CD4-positive, alpha-beta T cell treated with Interleukin-15 for 1 hour (primary cell): ENCODE measurements at regions not wholly inside any gene's neighbourhood (a gene's known extent, or its start where the extent isn't known, plus 50 kb on each side); places are given as distances from the start of the nearest gene placed in this dataset.
A peak's percentile ranks its signal among the peaks of the same experiment; 100 is the strongest.

Source experiments
- DNase-seq: peaks from one replicate; pipeline ENCODE4 v3.0.0-alpha.2; 2020

DNA sequence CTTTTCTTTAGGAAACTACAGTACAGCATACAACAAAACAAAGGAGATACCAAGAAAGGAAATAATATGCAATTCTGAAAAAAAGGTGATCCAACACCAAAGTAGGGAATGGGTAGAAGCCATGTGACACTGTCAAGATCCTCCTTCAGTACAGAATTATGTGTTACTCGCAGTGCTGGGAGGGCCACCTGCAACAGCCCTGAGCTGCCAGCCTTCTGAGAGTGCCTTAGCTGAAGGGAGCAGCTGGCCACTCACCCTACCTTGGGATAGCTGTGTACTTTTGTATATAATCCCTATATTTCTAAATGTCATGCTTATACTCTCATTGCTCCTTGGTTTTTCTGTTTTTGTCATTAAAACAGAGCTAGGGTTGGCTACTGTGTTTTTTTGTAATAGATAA lies 1518.2 kb upstream of the PCDH20 start:
- DNase-seq: no peak

DNA sequence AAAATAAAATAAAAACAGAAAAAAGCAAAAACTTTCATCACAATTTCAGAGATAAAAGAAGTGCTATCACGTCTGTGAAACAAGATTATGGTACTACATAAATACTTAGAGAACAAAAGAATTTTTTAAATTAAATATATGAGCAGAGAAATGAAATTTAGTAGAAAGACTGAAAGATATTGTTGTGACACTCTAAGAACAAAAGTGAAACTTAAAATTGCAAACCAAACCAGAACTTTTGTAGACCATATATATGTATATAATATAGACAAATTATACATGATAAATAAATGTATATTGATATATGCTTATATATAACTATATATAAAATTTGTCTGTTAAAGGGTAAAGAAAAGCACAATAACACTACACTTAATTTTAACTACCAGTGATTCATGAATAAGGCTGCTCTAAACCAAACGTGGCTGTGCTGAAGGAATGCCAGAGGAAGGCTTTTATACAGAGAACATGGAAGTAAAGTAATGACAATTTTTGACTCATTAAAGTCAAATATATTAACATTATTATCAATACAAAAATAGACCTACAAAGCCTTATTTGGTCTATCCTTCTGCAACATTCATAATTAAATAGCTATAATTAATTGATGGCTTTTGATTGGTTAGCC lies 1516.7 kb upstream of the PCDH20 start:
- no peak for DNase-seq

DNA sequence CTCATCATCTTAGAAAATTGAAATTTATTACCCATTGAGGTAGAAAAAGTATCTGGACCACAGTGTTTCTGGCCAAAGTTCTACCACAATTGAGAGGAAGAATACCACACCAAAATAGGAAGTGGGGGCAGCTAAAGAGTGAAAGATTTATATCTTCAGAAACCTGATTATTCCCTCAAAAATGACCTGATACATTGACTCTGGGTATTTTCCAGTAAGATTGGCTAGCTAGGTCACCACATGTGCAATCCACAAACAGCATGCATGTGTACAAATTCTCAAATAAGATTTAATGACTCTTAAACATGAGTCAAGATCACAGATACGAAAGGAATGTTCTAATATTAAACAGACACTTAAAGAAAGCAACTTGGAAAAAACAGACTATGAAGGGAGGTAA lies 1516.2 kb upstream of the PCDH20 start:
- DNase-seq: no peak

DNA sequence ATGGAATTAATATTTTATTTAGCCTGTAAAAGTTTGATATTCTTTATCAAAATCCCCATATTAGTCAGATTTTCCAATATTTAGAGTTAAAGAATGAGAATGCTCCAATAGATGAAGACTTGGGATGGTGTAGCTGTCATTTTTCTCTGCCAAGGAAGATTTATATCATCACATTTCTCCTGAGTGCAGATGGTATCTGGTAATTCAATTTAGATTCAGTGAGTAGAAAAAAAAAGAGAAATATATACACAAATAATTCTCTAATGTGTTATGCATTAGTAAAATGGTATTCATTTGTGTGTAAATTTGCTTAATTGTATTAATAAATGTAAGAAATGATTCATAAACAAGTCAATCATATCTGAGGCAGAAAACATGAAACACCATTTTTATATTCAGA lies 1508.7 kb upstream of the PCDH20 start:
- DNase-seq: no peak

DNA sequence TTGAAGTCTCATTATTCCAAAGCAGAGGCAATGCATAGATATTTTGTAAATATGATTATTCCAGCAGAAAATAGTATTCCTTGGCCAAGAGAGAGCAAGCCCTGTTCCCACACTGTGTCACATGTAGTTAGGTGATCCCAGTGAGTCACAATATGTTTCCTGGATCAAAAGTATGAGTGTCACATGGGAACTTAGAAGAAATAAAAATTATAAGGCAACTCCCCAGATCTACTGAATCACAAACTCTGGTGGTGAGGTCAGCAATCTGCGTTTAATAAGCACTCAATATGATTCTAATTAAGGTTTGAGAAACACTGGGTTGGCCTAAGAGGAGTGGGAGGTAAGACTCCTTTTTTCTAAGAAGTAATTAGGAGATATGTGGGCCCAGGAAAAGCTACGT lies 1504.5 kb upstream of the PCDH20 start:
- no peak for DNase-seq

DNA sequence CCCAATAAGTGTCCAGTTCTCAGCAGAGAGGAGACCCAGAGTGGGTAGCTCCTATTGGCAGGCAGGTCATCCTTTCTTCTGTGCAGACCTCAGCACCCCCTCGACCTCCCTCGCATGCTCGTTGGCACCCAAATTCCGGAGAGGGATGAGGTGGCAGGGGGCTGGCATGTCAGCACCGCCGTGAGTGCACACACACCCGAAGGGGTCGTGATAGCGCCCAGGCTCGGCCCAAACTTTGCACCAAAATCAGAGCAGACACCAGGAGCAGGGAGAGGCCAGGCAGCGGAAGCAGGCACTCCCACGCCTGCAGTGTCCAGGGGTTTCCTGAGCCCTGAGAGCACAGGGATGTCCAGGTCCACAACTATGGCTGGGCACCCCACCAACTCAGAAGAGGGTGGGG lies 1503.8 kb upstream of the PCDH20 start:
- no peak for DNase-seq

DNA sequence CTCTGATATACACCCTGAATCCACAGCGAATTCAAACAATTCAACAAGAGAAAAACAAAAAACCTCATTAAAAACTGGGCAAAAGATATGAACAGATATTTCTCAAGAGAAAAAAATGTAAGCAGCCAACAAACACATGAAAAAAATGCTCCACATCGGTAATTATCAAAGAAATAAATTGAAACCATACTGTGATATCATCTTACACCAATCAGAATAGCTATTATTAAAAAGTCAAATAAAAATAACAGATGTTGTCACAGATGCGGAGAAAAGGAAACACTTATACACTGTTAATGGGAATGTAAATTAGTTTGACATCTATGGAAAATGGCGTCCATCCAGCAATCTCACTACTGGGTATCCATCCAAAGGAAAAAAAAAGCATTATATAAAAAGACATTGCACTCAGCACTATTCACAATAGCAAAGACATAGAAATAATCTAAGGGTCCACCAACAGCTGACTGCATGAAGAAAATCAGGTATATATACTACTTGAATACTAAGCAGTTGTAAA lies 1495.0 kb upstream of the PCDH20 start:
- DNase-seq: no peak

DNA sequence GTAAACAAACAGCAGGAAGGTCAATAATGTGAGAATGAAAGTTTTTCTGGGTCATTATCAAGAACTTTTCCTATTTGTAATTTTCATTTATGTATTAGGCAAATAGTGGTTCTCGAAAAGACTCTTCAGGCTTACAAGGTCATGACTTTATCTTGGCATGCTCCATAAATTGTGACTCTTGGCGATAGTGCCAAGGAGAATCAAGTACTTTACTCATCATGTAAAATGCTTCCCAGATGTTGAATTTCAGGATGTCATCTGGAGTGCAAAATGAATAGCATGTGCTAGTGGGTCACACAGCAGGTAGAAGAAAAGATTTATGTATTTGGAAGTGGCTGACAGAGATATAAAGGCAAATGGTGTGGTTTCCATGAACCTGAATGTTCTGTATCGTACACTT lies 1492.7 kb upstream of the PCDH20 start:
- no peak for DNase-seq

DNA sequence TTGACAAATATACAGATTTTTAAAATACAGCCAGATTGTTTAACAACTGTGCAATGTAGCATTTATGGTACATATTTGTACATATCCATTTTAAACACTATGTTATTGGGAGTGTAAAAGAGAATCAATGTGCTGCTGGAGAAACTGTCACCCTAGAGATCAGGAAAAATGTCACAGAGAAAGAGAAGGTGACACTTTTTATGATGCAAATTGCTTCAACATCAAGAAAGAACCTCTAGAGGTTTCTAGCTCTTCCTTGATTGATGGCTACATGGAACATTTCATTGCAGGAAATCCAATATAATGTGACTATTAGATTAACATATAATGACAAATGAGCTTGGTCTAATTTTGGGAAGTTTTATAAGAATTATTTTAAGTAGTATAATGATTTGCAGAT lies 1491.2 kb upstream of the PCDH20 start:
- DNase-seq: no peak

DNA sequence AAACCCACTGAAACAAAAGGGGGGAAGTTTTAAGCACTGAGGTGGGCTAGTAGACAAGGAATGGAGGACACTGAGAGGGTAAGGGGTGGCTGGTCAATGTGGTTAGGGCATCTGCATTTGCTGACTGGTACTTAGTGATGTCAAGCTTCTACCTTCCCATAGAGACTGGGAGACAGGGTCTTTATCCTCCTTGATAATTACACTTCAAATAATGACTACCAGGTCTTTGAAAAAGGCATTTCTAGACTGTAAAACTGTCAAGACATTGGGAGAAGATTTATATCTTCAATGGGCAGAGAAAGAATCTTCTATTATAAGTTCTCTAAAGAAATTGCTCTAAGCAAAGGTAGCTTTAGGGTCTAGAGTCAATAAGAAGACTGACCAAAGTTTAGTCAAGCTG lies 1490.8 kb upstream of the PCDH20 start:
- no peak for DNase-seq

DNA sequence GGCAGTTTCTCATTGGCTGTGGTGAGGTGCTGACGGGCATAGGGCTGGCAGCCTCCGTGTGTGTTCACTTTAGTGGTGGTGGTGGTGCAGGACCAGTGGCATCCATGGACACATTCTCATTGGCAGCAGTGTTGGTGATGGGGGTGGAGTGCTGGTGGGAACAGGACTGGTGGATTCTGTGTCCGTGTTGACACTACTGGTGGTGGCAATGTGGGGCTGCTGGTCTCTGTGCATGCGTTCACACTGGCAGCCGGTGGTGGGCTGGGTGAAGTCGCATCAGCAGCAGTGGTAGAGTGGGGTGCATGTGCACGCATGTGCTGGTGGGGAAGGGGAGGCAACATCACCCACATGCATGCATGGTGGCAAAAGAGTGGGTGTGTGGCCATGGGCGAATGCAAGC lies 1471.4 kb upstream of the PCDH20 start:
- peak; percentile 15 for DNase-seq

DNA sequence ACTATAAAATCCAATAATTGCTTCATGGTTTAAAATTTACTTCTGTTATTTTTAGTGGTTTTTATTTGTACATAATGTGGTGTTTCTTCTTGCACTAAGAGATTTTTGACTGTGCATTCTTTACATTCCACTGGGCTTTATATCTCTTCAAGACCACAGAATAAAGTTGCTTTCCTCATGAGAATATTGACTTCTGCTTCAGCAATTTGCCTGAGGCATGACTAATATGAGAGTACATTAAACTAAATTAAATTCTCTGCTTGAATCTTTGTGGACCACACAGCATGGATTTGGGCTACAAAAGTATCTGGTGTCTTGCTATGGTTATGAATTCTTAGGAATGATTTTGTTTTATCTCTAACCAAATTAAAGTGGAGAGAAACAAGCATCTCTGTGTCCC lies 1463.4 kb upstream of the PCDH20 start:
- no peak for DNase-seq

DNA sequence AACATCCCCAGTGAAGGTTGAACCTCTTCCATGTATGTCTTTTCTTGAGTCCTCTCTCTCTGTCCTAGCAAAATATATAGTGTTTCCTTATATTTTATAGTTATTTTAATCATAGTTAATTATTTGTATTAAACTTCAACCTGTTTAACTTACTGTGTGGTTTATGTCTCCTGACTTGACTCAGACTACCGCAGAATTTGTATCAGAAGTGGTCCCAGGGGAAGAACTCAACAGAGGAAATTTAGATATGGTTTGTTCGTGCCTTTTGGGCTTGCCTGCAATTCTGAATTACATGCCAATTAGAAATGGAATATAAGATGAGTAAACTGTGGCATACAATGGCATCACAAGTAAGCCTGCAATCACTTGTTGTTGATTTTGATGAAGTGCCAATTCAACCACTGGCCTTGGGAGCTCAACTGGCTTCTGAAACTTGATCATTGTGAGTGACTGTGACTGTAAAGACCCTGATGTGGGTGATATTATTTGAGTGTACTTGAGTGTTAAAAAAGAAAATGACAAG lies 1459.5 kb upstream of the PCDH20 start:
- DNase-seq: no peak

DNA sequence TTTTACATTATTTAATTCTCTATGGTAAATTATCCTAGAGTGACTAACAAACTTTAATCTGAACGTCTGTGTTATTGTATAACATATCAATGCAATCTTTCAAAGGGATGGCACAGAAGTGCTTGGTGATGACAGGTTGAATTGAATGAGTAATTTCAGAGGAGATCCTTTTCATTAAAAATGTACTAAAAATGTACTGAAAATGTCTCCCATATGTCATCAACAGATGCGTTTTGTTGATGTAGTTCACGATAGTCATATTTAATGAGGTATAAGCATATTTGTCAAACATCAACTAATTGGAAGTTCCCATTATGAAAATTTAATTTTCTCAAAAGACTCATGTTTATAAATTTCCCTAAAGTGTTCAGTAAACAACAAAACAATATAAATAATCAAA lies 1434.7 kb upstream of the PCDH20 start:
- DNase-seq: no peak

DNA sequence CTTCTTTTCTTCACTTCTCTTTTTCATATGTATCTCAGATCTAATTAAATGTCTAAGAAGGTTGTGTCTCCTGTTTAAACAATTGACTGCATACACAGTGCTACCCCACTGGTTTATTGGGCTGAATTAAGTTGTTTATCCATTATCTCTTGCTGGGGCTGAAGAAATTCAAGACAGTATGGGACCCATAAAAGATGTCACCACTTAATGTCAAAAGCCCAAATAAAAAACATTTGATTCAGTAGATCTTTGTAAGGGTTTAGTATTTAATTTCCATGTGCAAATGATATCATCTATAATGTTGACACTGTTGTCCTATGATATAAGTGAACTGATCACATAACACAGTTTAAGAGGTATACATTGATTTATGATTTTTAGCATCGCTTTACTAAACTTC lies 1431.9 kb upstream of the PCDH20 start:
- no peak for DNase-seq

DNA sequence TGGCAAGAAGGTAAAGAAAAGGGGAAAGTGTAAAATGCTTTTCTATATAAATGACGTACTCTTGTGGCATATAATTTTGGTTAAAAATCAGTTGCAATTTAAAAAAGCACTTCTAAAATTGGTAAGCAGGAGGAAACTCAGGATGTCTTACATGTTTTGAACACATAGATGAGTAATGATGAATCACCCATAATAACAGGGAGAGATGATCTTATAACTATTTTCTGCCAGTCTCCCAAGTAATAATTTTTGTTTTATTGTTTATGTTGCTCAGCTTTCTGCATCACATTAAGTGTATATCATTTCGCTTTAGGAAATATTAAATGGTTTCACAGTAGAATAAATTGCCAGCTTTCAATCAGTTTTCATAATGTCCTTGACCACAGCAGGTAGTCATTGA lies 1430.7 kb upstream of the PCDH20 start:
- no peak for DNase-seq

DNA sequence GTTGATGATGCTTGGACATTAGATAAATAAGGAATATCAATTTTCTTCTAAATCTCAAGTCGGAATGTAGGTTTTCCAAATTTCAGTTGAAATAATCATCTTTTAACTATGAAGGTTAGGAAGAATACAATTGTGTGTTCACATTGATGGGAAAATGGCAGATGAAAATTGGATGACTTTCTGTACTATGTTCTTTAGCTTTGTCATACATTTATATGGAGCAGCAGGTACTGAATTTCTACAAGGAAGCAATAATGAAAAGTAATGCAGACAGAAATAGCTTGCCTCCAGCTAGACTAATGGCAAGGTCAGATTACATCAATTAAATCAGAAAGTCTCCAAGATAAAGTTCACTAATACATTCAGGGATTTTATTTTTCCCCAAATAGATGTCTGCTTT lies 1423.7 kb upstream of the PCDH20 start:
- DNase-seq: no peak

DNA sequence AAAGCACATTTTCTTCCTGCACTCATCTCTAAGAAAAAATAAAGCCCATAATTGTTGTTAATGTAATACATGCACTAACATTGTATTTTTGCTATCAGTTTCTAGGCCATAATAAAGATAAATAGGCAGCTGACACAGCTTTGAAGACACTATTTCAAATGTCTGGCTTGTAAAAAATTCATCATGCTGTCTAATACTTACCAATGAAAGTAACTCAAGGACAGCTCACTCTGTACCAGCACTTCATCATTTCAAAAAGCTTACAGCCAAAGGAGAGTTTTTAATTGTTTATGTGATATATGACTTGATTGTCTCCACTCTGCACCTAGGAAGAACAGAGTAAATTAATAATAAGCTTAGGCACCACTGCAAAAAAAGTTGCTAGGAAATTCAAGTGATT lies 1423.3 kb upstream of the PCDH20 start:
- no peak for DNase-seq

DNA sequence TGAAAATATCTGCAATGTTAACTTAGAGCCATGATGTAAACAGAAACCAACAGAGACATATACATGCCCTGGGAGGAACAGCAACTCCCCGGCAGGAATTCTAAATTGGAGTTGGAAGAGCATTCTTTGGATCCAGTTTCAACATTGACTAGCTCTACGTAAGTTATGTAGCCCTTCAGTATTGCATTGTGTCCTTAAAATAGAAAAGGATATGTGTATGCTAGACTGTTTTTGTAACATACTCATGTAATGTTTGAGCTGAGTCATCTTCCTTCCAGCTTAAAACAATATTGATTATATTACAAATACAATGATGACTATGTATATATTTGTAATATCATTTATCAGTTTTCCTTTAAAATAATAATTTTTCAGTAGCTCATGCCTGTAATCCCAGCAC lies 1422.2 kb upstream of the PCDH20 start:
- no peak for DNase-seq

DNA sequence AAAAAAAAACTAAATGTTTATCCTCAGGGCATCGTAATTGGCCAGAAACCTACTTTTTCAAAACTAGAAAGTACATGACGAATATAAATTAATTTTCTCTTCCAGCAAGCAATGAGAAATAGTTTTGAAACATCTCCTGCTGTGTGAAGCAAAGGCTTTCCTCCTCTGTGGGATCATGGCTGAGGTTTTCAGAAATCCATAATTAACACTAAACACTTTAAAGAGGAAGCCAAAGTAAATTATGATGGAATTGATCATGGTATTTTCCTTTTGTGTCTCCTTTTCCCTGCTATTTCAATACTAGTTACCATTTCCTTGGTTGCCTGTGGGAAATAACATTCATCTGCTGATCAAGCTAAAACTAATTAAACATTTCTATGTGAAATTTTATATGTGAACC lies 1413.8 kb upstream of the PCDH20 start:
- no peak for DNase-seq

DNA sequence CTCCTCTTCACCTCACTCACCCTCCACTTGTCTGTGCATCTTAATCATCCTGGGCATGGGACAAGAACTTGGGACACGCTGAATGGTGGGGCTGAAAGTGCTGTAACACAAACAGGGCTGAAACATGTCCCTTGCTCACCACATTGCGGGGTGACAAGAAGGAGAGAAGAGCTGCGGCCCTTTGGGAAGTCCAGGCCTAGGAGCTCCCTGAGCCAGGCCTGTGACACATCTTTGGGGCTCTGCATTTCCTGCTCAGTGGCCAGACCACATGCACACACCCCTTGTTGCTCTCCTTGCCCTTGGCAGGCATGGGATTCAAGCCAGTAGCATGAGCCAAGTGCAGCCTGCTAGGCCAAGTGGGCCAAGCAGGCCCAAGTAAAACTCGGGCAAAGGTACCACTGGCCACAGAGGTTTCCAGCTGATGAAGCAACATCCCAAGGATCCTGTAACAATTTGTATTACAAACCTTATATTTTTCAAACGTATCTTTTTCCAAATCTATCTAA lies 1384.3 kb upstream of the PCDH20 start:
- no peak for DNase-seq

DNA sequence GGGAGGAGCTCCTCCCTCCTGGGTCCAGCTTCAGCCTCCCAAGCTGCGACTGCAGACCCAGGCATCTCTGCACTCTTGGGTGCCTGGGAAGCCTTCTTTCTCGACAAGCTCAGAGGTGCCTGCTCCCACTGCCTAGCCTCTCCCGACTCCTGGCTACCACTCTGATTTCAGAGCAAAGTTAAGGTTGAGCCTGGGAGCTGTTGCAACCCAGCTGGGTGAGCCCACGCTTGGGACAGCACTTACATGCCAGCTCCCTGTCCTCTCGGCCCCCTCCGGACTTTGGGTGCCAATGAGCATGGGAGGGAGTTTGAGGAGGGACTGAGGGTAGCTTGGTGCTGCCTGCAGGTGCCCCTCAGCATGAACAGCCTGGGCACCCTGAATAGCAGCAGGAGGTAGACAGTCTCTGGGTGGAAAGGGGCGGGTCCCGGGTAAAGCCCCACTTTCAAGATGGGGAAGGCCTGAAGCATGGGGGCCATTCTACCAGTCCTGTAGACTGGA lies 1383.4 kb upstream of the PCDH20 start:
- DNase-seq: no peak

DNA sequence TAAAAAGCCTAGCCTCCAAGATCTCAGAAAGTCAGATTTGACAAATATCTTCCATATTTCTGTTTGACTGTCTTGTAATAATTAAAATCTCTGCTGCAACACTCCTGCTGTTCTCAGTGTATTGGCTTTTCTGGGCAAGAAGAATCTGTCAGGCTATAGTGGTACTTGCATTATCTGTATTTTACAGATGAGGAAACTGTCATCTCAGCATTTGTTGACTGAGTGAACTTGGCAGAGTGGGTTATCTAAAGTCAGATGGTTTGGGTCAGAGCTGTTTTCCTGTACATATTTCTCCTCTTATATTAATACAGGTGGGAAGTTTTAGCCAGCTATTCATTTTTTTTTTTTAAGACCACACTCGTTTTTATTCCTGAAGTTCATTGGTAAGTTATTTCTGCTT lies 1378.2 kb upstream of the PCDH20 start:
- DNase-seq: no peak

DNA sequence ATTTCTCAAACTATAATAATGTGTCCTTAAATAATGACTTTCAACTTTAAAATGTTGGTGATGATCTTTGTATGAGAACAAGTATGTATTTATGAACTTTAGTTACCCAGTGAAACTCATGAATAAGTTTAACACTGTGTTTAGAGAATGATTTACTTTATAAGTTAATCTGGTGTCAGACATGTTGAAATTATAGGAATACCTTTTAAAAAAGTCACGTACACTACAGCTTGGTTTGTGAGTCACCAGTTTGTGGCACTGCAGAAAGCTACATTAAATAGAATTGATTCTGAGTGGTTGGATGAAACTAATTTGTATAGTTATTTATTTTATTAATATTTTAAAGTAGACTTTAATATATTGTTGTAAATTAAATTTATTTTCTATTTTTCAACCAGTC lies 1366.2 kb upstream of the PCDH20 start:
- DNase-seq: no peak

DNA sequence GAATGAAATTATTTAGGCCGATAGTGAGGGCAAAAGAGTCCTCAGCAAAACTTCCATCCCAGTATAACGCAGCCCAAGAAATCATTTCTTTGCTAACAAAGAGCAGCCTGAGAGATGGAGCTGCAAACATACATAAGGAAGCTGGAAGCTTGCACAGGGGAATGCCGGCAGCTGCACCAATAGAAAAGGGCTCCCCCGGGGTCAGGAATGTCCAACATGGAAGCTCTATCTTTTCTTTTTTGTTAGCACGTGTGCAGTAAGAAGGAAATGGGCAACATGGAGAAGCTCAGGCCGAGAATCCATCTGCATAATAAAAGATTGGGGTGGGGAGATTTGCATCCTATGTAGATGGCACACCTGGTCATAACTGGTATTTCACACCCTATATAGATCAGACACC lies 1363.5 kb upstream of the PCDH20 start:
- DNase-seq: no peak
